ENCODE measurements at regions not wholly inside any gene's neighbourhood (a gene's known extent, or its start where the extent isn't known, plus 50 kb on each side); places are given as distances from the start of the nearest gene placed in this dataset.
"Not testable (repeated sequence)": the region's sequence is repeated elsewhere in the genome, so short reads cannot be mapped to it uniquely, and the experiment has no call there.

- DNase-seq (ENCODE audit: low read depth, low spot score): no peak
- in situ Hi-C loops (cut with HindIII; ENCODE audit: low pct_unique_long_range_greater_than_20kb, low sequenced_read_pairs): no loop called here
These were observed 745.8 kb downstream of the SLC6A15 start for GRCh38 chr12:84166812-84167211.

- DNase-seq (ENCODE audit: low read depth, low spot score): no peak
- in situ Hi-C loops (cut with HindIII; ENCODE audit: low pct_unique_long_range_greater_than_20kb, low sequenced_read_pairs): no loop called here
These were observed 746.5 kb downstream of the SLC6A15 start for GRCh38 chr12:84165998-84166571.

GRCh38 chr12:84161296-84161695, 751.3 kb downstream of the SLC6A15 start:
- no peak for DNase-seq (ENCODE audit: low read depth, low spot score)
- in situ Hi-C loops (cut with HindIII; ENCODE audit: low pct_unique_long_range_greater_than_20kb, low sequenced_read_pairs): no loop called here

- in situ Hi-C loops (cut with HindIII; ENCODE audit: low pct_unique_long_range_greater_than_20kb, low sequenced_read_pairs): no loop called here
- no peak for DNase-seq (ENCODE audit: low read depth, low spot score)
These were observed 753.3 kb downstream of the SLC6A15 start for GRCh38 chr12:84159260-84159659.

- DNase-seq (ENCODE audit: low read depth, low spot score): no peak
- in situ Hi-C loops (cut with HindIII; ENCODE audit: low pct_unique_long_range_greater_than_20kb, low sequenced_read_pairs): no loop called here
These were observed 755.4 kb downstream of the SLC6A15 start for GRCh38 chr12:84157170-84157569.

- in situ Hi-C loops (cut with HindIII; ENCODE audit: low pct_unique_long_range_greater_than_20kb, low sequenced_read_pairs); DNase-seq (ENCODE audit: low read depth, low spot score): not testable (repeated sequence)
These were observed 757.3 kb downstream of the SLC6A15 start for GRCh38 chr12:84154991-84155930.

GRCh38 chr12:84154439-84154990, 758.1 kb downstream of the SLC6A15 start:
- DNase-seq (ENCODE audit: low read depth, low spot score); in situ Hi-C loops (cut with HindIII; ENCODE audit: low pct_unique_long_range_greater_than_20kb, low sequenced_read_pairs): not testable (repeated sequence)

- in situ Hi-C loops (cut with HindIII; ENCODE audit: low pct_unique_long_range_greater_than_20kb, low sequenced_read_pairs): no loop called here
- no peak for DNase-seq (ENCODE audit: low read depth, low spot score)
These were observed 762.4 kb downstream of the SLC6A15 start for GRCh38 chr12:84150201-84150600.

- in situ Hi-C loops (cut with HindIII; ENCODE audit: low pct_unique_long_range_greater_than_20kb, low sequenced_read_pairs): no loop called here
These were observed 764.3 kb downstream of the SLC6A15 start for GRCh38 chr12:84148335-84148734.

GRCh38 chr12:84136862-84137367, 775.7 kb downstream of the SLC6A15 start:
- DNase-seq (ENCODE audit: low read depth, low spot score): no peak

More at GRCh38 chr12:84148335-84148734, 764.3 kb downstream of the SLC6A15 start:
- DNase-seq (ENCODE audit: low read depth, low spot score): no peak

GRCh38 chr12:84135586-84136279, 776.9 kb downstream of the SLC6A15 start:
- no peak for DNase-seq (ENCODE audit: low read depth, low spot score)
- in situ Hi-C loops (cut with HindIII; ENCODE audit: low pct_unique_long_range_greater_than_20kb, low sequenced_read_pairs): no loop called here

More at GRCh38 chr12:84136862-84137367, 775.7 kb downstream of the SLC6A15 start:
- in situ Hi-C loops (cut with HindIII; ENCODE audit: low pct_unique_long_range_greater_than_20kb, low sequenced_read_pairs): no loop called here

- no peak for DNase-seq (ENCODE audit: low read depth, low spot score)
- in situ Hi-C loops (cut with HindIII; ENCODE audit: low pct_unique_long_range_greater_than_20kb, low sequenced_read_pairs): no loop called here
These were observed 777.7 kb downstream of the SLC6A15 start for GRCh38 chr12:84134797-84135366.

GRCh38 chr12:84131076-84131475, 781.5 kb downstream of the SLC6A15 start:
- no peak for DNase-seq (ENCODE audit: low read depth, low spot score)

GRCh38 chr12:84128117-84128991, 784.2 kb downstream of the SLC6A15 start:
- in situ Hi-C loops (cut with HindIII; ENCODE audit: low pct_unique_long_range_greater_than_20kb, low sequenced_read_pairs): no loop called here
- peak; percentile 67 for DNase-seq (ENCODE audit: low read depth, low spot score)

More at GRCh38 chr12:84131076-84131475, 781.5 kb downstream of the SLC6A15 start:
- in situ Hi-C loops (cut with HindIII; ENCODE audit: low pct_unique_long_range_greater_than_20kb, low sequenced_read_pairs): no loop called here

GRCh38 chr12:84124211-84124610, 788.4 kb downstream of the SLC6A15 start:
- DNase-seq (ENCODE audit: low read depth, low spot score): no peak

GRCh38 chr12:84117190-84117589, 795.4 kb downstream of the SLC6A15 start:
- in situ Hi-C loops (cut with HindIII; ENCODE audit: low pct_unique_long_range_greater_than_20kb, low sequenced_read_pairs): no loop called here

More at GRCh38 chr12:84124211-84124610, 788.4 kb downstream of the SLC6A15 start:
- in situ Hi-C loops (cut with HindIII; ENCODE audit: low pct_unique_long_range_greater_than_20kb, low sequenced_read_pairs): no loop called here

More at GRCh38 chr12:84117190-84117589, 795.4 kb downstream of the SLC6A15 start:
- no peak for DNase-seq (ENCODE audit: low read depth, low spot score)

All from SK-MEL-5 (cell line).